ENCODE measurements at regions not wholly inside any gene's neighbourhood (a gene's known extent, or its start where the extent isn't known, plus 50 kb on each side); places are given as distances from the start of the nearest gene placed in this dataset.

GRCh38 chr1:58882322-58882948 lies 98.6 kb upstream of the JUN start:
- Histone ChIP-seq H3K9me3 (no peaks in the 10 kb centered on the region), H3K36me3 (no peaks in the 10 kb centered on the region), H3K27me3 (replicated peaks in 1 of 7) (no peaks in the 10 kb centered on the region), H3K27ac (peak overlapping the region; percentile 55 to 90 (median 82)), H3K4me1 (peaks cover 18 to 62% (median 32%) of the 10 kb centered on the region in 6 donors), H3K4me3 (no peak overlapping the region)
- no peak for TF ChIP-seq POLR2AphosphoS5 (IDR thresholded peaks at IDR 0.05)
- TF ChIP-seq CTCF (IDR thresholded peaks at IDR 0.05 in 8 of 11, conservative IDR thresholded peaks at IDR 0.05 in 3 of 11), result no peak
- TF ChIP-seq POLR2A (IDR thresholded peaks at IDR 0.05), result no peak
- WGBS, 5 donors, result 85 to 92% (median 87%) methylated on average over 12 of the region's 12 CpGs
- intact Hi-C loops (cut with DNase I; ENCODE audit: low total_unique reads), result loop anchor here (10.0 kb wide), 1 partner anchor 98 kb away; the partner anchor contains the start of gene JUN
- no peak for DNase-seq

- no peak for TF ChIP-seq CTCF (IDR thresholded peaks at IDR 0.05 in 8 of 11, conservative IDR thresholded peaks at IDR 0.05 in 3 of 11)
- TF ChIP-seq POLR2AphosphoS5 (IDR thresholded peaks at IDR 0.05), result peak in 2 of 3 donors; percentile 8 to 89
- TF ChIP-seq POLR2A (IDR thresholded peaks at IDR 0.05), result no peak
- Histone ChIP-seq H3K9me3 (no peaks in the 10 kb centered on the region), H3K27me3 (replicated peaks in 1 of 7) (no peaks in the 10 kb centered on the region), H3K27ac (peak overlapping the region; percentile 55 to 90 (median 82)), H3K36me3 (no peaks in the 10 kb centered on the region), H3K4me1 (peaks cover 18 to 62% (median 32%) of the 10 kb centered on the region in 6 donors), H3K4me3 (peak overlapping the region in 1 of 8 donors; percentile 42)
- peak; percentile 83 for DNase-seq
- 28 to 37% (median 36%) methylated on average over 12 of the region's 12 CpGs for whole genome bisulfite sequencing, 5 donors
- intact Hi-C loops (cut with DNase I; ENCODE audit: low total_unique reads), result loop anchor here (10.0 kb wide), 1 partner anchor 98 kb away; the partner anchor contains the start of gene JUN
Observed at GRCh38 chr1:58883037-58883887, 99.4 kb upstream of the JUN start.

GRCh38 chr1:58883888-58884482 lies 100.1 kb upstream of the JUN start:
- peaks cover 18 to 66% (median 32%) of the 10 kb centered on the region in 6 donors for H3K4me1 ChIP-seq
- H3K9me3 ChIP-seq, result no peaks in the 10 kb centered on the region
- H3K36me3 ChIP-seq, result no peaks in the 10 kb centered on the region
- peak overlapping the region in 1 of 8 donors; percentile 42 for H3K4me3 ChIP-seq
- DNase-seq, result no peak
- H3K27ac ChIP-seq, result peak overlapping the region; percentile 19 to 90 (median 82)
- WGBS, 5 donors, result 19 to 42% (median 33%) methylated on average over 4 of the region's 4 CpGs
- TF ChIP-seq CTCF (IDR thresholded peaks at IDR 0.05 in 8 of 11, conservative IDR thresholded peaks at IDR 0.05 in 3 of 11) (no peak), POLR2A (IDR thresholded peaks at IDR 0.05) (no peak), POLR2AphosphoS5 (IDR thresholded peaks at IDR 0.05) (no peak)
- intact Hi-C loops (cut with DNase I; ENCODE audit: low total_unique reads), result loop anchor here (10.0 kb wide), 1 partner anchor 99 kb away; the partner anchor contains the start of gene JUN
- no peaks in the 10 kb centered on the region for H3K27me3 ChIP-seq (replicated peaks in 1 of 7)

All from spleen (tissue), 11 donors.